MM.1S (cell line): ENCODE measurements at regions not wholly inside any gene's neighbourhood (a gene's known extent, or its start where the extent isn't known, plus 50 kb on each side); places are given as distances from the start of the nearest gene placed in this dataset.

ENCODE experiments used
- DNase-seq: peaks from one replicate; pipeline ENCODE4 v3.0.0-alpha.2; 2015
- H2AFZ ChIP-seq: fragments of 300-600 bp; sonication (generic); 2 replicates; pipeline ENCODE4 v1.6.0; 2016; ENCODE audit warnings: antibody characterized with exemption, low read length
- H3F3A ChIP-seq: fragments of 300-600 bp; sonication (generic); 2 replicates; pipeline ENCODE4 v1.6.1; 2016; ENCODE audit warnings: mild to moderate bottlenecking, antibody characterized with exemption, low read length, moderate library complexity, mixed read lengths; ENCODE audit not compliant: insufficient read depth
- H3K27ac ChIP-seq: fragments of 300-600 bp; sonication (generic); 2 replicates; pipeline ENCODE4 v1.5.1; 2016; ENCODE audit warnings: mild to moderate bottlenecking, low read length
- H3K27me3 ChIP-seq: fragments of 300-600 bp; sonication (generic); replicated peaks from 2 replicates; pipeline ENCODE4 v1.6.0; 2016; ENCODE audit warnings: low read length; ENCODE audit not compliant: insufficient read depth
- H3K36me3 ChIP-seq: fragments of 300-600 bp; sonication (generic); replicated peaks from 2 replicates; pipeline ENCODE4 v1.6.1; 2016; ENCODE audit warnings: mild to moderate bottlenecking, low read length, mixed read lengths; ENCODE audit not compliant: insufficient read depth
- H3K4me1 ChIP-seq: fragments of 300-600 bp; sonication (generic); 2 replicates; pipeline ENCODE4 v1.6.1; 2016; ENCODE audit warnings: low read length, mixed read lengths
- H3K4me2 ChIP-seq: fragments of 300-600 bp; sonication (generic); 2 replicates; pipeline ENCODE4 v1.6.0; 2016; ENCODE audit warnings: low read depth, low read length
- H3K4me3 ChIP-seq: fragments of 300-600 bp; sonication (generic); 2 replicates; pipeline ENCODE4 v1.5.1; 2016; ENCODE audit warnings: low read length, mixed read lengths
- H3K79me2 ChIP-seq: fragments of 300-600 bp; sonication (generic); 2 replicates; pipeline ENCODE4 v1.6.1; 2016; ENCODE audit warnings: mixed run types, low read length, mixed read lengths
- H3K9ac ChIP-seq: fragments of 300-600 bp; sonication (generic); 2 replicates; pipeline ENCODE4 v1.6.1; 2016; ENCODE audit warnings: low read length, mixed read lengths
- H3K9me2 ChIP-seq: fragments of 300-600 bp; sonication (generic); replicated peaks from 2 replicates; pipeline ENCODE4 v1.6.1; 2016; ENCODE audit warnings: mild to moderate bottlenecking, low read length, mixed read lengths; ENCODE audit not compliant: insufficient read depth
- H3K9me3 ChIP-seq: fragments of 300-600 bp; sonication (generic); replicated peaks from 2 replicates; pipeline ENCODE4 v1.6.1; 2016; ENCODE audit warnings: mild to moderate bottlenecking, low read length, mixed read lengths; ENCODE audit not compliant: insufficient read depth
- H4K20me1 ChIP-seq: fragments of 300-600 bp; sonication (generic); 2 replicates; pipeline ENCODE4 v1.6.1; 2016; ENCODE audit warnings: mild to moderate bottlenecking, low read length, moderate library complexity, mixed read lengths; ENCODE audit not compliant: insufficient read depth
- CTCF ChIP-seq: fragments of 300-600 bp; sonication (generic); IDR thresholded peaks from 2 replicates; pipeline ENCODE4 v1.5.1; 2016; ENCODE audit warnings: antibody characterized with exemption, low read length, mixed read lengths
- EZH2 ChIP-seq: fragments of 300-600 bp; sonication (generic); optimal IDR thresholded peaks from 2 replicates; pipeline ENCODE3; 2017; ENCODE audit warnings: low read depth, mild to moderate bottlenecking, antibody characterized with exemption, low read length, mixed read lengths
- EZH2phosphoT487 ChIP-seq: fragments of 300-600 bp; sonication (generic); IDR thresholded peaks from 2 replicates; pipeline ENCODE4 v1.6.1; 2018; ENCODE audit warnings: antibody characterized with exemption, low read length

DNA sequence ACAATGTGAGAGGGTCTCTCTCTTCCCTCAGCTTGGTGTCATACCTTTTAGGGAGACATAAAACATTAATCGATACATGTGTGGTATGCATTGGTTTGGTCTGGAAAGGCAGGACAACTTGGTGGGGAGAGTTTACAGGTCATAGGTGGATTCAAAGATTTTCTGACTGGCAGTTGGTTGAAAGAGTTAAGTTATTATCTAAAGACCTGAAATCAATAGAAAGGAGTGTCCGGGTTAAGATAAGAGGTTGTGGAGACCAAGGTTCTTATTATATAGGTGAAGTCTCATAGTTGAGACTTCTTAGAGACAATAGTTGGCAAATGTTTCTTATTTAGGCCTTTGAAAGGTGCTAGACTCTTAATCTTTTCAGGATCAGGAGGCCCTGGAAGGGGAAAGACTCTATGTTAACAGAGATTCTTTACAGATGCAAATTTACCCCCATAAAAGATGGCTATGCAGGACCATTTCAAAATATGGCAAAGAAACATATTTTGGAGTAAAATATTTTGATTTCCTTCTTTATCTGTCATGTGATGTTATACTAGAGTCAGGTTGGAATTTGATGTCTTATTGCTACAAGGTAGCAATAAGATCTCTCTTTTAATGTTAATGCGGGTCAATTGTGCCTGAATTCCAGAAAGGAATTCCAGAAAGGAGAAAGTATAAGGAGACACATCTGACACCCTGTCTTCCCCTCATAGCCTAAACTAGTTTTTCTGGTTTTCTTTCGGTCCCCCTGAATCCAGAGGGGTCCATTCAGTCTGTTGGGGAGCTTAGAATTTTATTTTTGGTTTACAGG lies 59.2 kb upstream of the RCBTB2 start:
- H3K27ac ChIP-seq, result no peak overlapping the region

GRCh38 chr13:48592688-48593049 lies 59.8 kb upstream of the RCBTB2 start:
- H3K4me3 ChIP-seq, result no peak overlapping the region

More for the DNA sequence above, 59.2 kb upstream of the RCBTB2 start:
- Histone ChIP-seq H3K27me3 (no peaks in the 10 kb centered on the region), H3K9ac (no peak overlapping the region), H3K79me2 (no peaks in the 10 kb centered on the region), H3F3A (no peaks in the 10 kb centered on the region), H3K4me3 (no peak overlapping the region), H3K4me1 (no peaks in the 10 kb centered on the region), H4K20me1 (no peaks in the 10 kb centered on the region), H3K9me2 (no peaks in the 10 kb centered on the region), H3K4me2 (no peak overlapping the region), H2AFZ (no peak overlapping the region), H3K9me3 (no peaks in the 10 kb centered on the region), H3K36me3 (no peaks in the 10 kb centered on the region)
- DNase-seq, result no peak
- TF ChIP-seq EZH2 (no peak), CTCF (no peak), EZH2phosphoT487 (no peak)

DNA sequence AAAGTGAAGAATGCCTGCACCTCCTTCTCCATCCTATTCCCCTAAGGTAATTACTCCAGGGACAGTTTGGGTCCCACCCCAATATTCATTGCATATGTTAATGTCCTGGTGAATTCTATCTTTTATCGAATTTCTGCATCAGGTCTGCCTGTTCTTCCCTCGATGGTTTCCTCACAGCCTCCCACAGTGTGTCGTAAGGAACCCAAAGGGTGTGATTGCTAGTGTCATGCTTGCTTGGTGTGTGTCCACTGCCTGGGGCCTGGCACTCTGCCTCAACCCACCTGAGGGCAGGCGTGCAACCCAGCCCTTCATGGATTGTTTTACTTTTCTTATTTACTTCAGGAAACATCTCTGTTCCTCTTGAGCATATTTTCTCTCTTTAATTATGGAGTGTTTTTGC lies 60.2 kb upstream of the CYSLTR2 start:
- H3K4me2 ChIP-seq, result no peak overlapping the region
- no peak for DNase-seq

More at GRCh38 chr13:48592688-48593049, 59.8 kb upstream of the RCBTB2 start:
- Histone ChIP-seq H3K27me3 (no peaks in the 10 kb centered on the region), H3K9ac (no peak overlapping the region), H3K36me3 (no peaks in the 10 kb centered on the region), H3K4me1 (no peaks in the 10 kb centered on the region), H3F3A (no peaks in the 10 kb centered on the region), H3K27ac (no peak overlapping the region), H3K79me2 (no peaks in the 10 kb centered on the region), H3K9me2 (no peaks in the 10 kb centered on the region), H3K9me3 (no peaks in the 10 kb centered on the region), H3K4me2 (no peak overlapping the region), H4K20me1 (no peaks in the 10 kb centered on the region), H2AFZ (no peak overlapping the region)
- TF ChIP-seq CTCF, result no peak
- TF ChIP-seq EZH2, result no peak
- TF ChIP-seq EZH2phosphoT487, result no peak
- no peak for DNase-seq

More for the DNA sequence above, 60.2 kb upstream of the CYSLTR2 start:
- Histone ChIP-seq H3K9me2 (no peaks in the 10 kb centered on the region), H2AFZ (no peak overlapping the region), H3K79me2 (no peaks in the 10 kb centered on the region), H4K20me1 (no peaks in the 10 kb centered on the region), H3K4me3 (no peak overlapping the region), H3K4me1 (no peaks in the 10 kb centered on the region), H3F3A (no peaks in the 10 kb centered on the region), H3K36me3 (no peaks in the 10 kb centered on the region), H3K9me3 (no peaks in the 10 kb centered on the region), H3K27me3 (no peaks in the 10 kb centered on the region), H3K27ac (no peak overlapping the region), H3K9ac (no peak overlapping the region)
- TF ChIP-seq CTCF (no peak), EZH2 (no peak)
